Body of pancreas (tissue), 4 donors: ENCODE measurements at regions not wholly inside any gene's neighbourhood (a gene's known extent, or its start where the extent isn't known, plus 50 kb on each side); places are given as distances from the start of the nearest gene placed in this dataset.

Experiments used
- ATAC-seq: fragments of 150-250 bp; one replicate; pipeline ENCODE4 v1.9.1; 2016
- DNase-seq, 4 donors: peaks; one replicate each; pipeline ENCODE4 v3.0.0-alpha.2; 2019
- H3K27ac ChIP-seq, 4 donors: fragments of 200-600 bp; sonication (generic); 1 replicate in 3 of 4; 2 replicates in 1 of 4; pipeline versions ENCODE4 v1.5.1 to v1.6.1; 2016 to 2019; ENCODE audit warnings: mild to moderate bottlenecking in 1 of 4, mixed read lengths in 1 of 4, moderate library complexity in 1 of 4
- H3K27me3 ChIP-seq, 2 donors: fragments of 200-600 bp; sonication (generic); one replicate each; pipeline ENCODE4 v1.6.0; 2016; ENCODE audit warnings: mild to moderate bottlenecking in 1 of 2
- H3K36me3 ChIP-seq, 2 donors: fragments of 200-600 bp; sonication (generic); replicated peaks in 1 of 2; 2 replicates each; pipeline ENCODE4 v1.5.1; 2016; ENCODE audit warnings: low read depth in 2 of 2; ENCODE audit not compliant: insufficient read depth in 1 of 2
- H3K4me1 ChIP-seq: fragments of 200-600 bp; sonication (generic); one replicate; pipeline ENCODE4 v1.6.0; 2016
- H3K4me3 ChIP-seq, 2 donors: fragments of 200-600 bp; sonication (generic); 1 replicate in 1 of 2; 2 replicates in 1 of 2; pipeline ENCODE4 v1.5.1; 2016 to 2019
- H3K9me3 ChIP-seq, 3 donors: fragments of 200-600 bp; sonication (generic); 1 replicate in 2 of 3; 2 replicates in 1 of 3; pipeline ENCODE4 v1.5.1; 2016
- POLR2A ChIP-seq, 3 donors: fragments of 450-650 bp; IDR thresholded peaks; one replicate each; pipeline ENCODE4 v1.6.1; 2016; ENCODE audit warnings: antibody characterized with exemption in 3 of 3, mild to moderate bottlenecking in 2 of 3
- WGBS, 2 donors: methylation state at CpG; one replicate each; pipeline ENCODE4 v1.1.5; 2017; 5-methylcytosine and 5-hydroxymethylcytosine counted together
- intact Hi-C: fragments of 100-400 bp; cut with DNase I; formaldehyde crosslinking; loops from one replicate; pipeline ENCODE4 v1.15.1; 2023
- TF ChIP-seq, protein P1 (sequence below), 7 experiments: fragments of 450-650 bp in 4 of 7; fragments of 200-600 bp in 3 of 7; sonication (generic) in 3 of 7; IDR thresholded peaks; one replicate each; pipeline ENCODE4 v1.5.1; 2016 to 2019; ENCODE audit warnings: antibody characterized with exemption in 7 of 7

DNA sequence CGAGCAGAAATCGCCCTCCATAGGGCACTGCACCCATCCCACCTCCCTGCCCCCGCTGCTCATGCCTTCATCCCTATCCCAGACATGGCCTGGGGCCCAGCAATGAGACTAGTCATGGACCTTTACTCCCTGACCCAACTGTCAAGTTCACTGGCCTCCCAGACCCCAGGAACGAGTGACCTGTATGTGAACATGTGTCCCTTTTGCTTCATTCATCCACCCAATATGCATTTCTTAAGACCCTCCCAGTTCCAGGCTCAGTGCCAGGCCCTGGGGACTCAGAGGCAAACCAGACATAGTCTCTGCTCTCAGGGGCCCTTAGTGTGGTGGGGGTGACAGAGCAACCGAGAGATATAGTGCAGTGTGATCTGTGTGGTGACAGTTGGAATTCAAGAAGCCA lies 67.0 kb downstream of the EFNB1 start:
- no peak for DNase-seq
- intact Hi-C loops = no loop called here

DNA sequence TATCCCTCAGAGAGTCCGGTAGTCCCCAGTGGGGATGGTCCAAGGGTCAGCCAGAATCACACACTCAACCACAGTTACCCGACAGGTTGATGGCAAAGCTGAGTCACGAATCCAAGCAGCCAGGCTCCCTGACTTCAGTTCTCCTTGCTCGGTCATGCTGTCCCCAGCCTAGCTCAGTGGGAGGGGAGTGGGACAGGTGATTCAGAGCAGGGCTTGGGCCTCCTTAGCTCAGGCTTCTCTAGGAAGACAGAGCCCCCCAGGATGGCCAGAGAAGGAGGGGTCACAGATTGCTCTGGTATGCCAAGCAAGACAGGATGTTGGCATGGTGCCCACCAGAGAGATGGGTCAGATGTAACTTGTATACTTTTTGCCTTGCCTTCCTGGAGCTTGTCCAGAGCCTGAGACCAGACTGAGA lies 66.5 kb downstream of the EFNB1 start:
- H3K27ac ChIP-seq = peak overlapping the region; percentile 4 to 73 (median 38)
- no peaks in the 10 kb centered on the region for H3K27me3 ChIP-seq
- intact Hi-C loops = no loop called here
- H3K36me3 ChIP-seq = no peaks in the 10 kb centered on the region
- peak; percentile 19 to 56 (median 35) for DNase-seq
- no peaks in the 10 kb centered on the region for H3K4me1 ChIP-seq
- no peaks in the 10 kb centered on the region for H3K9me3 ChIP-seq
- whole genome bisulfite sequencing, 2 donors = 58% methylated on average over 2 of the region's 4 CpGs; no CpG with 5 or more reads in 1 of the 2 donors
- TF ChIP-seq, protein P1, sequence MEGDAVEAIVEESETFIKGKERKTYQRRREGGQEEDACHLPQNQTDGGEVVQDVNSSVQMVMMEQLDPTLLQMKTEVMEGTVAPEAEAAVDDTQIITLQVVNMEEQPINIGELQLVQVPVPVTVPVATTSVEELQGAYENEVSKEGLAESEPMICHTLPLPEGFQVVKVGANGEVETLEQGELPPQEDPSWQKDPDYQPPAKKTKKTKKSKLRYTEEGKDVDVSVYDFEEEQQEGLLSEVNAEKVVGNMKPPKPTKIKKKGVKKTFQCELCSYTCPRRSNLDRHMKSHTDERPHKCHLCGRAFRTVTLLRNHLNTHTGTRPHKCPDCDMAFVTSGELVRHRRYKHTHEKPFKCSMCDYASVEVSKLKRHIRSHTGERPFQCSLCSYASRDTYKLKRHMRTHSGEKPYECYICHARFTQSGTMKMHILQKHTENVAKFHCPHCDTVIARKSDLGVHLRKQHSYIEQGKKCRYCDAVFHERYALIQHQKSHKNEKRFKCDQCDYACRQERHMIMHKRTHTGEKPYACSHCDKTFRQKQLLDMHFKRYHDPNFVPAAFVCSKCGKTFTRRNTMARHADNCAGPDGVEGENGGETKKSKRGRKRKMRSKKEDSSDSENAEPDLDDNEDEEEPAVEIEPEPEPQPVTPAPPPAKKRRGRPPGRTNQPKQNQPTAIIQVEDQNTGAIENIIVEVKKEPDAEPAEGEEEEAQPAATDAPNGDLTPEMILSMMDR (IDR thresholded peaks at IDR 0.05) = no peak
- TF ChIP-seq POLR2A (IDR thresholded peaks at IDR 0.05) = no peak
- no peak overlapping the region for H3K4me3 ChIP-seq
- peak; percentile 25 for ATAC-seq

More for the DNA sequence above, 67.0 kb downstream of the EFNB1 start:
- Histone ChIP-seq H3K27ac (peak overlapping the region in 2 of 4 donors; percentile 47 to 73), H3K4me1 (no peaks in the 10 kb centered on the region), H3K4me3 (no peak overlapping the region), H3K36me3 (no peaks in the 10 kb centered on the region), H3K27me3 (no peaks in the 10 kb centered on the region), H3K9me3 (no peaks in the 10 kb centered on the region)
- no peak for ATAC-seq
- TF ChIP-seq, protein P1 (IDR thresholded peaks at IDR 0.05) = no peak
- TF ChIP-seq POLR2A (IDR thresholded peaks at IDR 0.05) = no peak
- WGBS, 2 donors = 80% methylated on average over 1 to 2 of the region's 5 CpGs

DNA sequence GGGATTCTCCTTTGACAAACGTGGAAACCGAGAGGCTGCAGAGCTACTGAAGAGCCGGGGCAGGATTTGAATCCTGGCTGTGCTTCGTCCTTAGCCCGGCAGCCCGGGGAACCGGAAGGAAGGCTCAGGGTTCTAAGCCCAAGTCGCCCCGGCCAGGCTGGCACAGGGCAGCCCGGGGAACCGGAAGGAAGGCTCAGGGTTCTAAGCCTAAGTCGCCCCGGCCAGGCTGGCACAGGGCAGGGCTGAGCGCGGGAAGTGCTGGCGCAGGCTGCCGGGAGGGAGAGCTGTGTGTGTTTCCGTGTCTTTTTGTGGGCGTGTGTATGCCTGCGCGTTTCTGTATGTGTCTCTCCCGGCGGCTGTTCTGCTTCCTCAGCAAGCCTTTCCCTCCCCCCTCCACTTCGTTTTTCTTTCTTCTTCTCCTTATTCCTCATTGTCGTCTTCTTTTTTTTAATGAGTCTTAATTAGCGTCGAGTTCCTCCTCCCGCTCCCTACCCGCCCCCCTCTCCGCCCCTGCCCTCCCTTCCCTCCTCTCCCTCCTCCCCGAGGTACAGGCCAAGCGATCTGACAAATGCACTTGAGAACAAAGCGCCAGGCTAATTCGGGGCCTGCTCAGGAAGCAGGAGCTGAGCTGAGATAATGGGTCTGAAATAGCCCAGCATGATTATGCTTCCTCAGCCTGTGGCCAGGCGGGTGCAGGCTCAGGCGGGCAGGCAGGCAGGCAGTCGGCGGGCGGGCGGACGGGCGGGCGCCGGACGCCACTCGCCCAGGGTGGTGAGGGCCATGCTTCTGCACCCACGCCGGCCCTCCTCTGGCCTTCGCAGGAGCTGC lies 65.9 kb downstream of the EFNB1 start:
- DNase-seq (peak; percentile 24 to 61 (median 56)), ATAC-seq (peak; percentile 88)
- H3K4me1 ChIP-seq = no peaks in the 10 kb centered on the region
- intact Hi-C loops = no loop called here
- no peak overlapping the region for H3K4me3 ChIP-seq
- 0 to 26% methylated on average over 13 to 29 of the region's 49 CpGs for WGBS, 2 donors
- peak in 2 of 3 donors; percentile 15 to 18 for TF ChIP-seq POLR2A (IDR thresholded peaks at IDR 0.05)
- TF ChIP-seq, protein P1 (IDR thresholded peaks at IDR 0.05) = no peak
- H3K9me3 ChIP-seq = no peaks in the 10 kb centered on the region
- H3K27ac ChIP-seq = peak overlapping the region; percentile 4 to 73 (median 38)
- no peaks in the 10 kb centered on the region for H3K36me3 ChIP-seq
- H3K27me3 ChIP-seq = no peaks in the 10 kb centered on the region

DNA sequence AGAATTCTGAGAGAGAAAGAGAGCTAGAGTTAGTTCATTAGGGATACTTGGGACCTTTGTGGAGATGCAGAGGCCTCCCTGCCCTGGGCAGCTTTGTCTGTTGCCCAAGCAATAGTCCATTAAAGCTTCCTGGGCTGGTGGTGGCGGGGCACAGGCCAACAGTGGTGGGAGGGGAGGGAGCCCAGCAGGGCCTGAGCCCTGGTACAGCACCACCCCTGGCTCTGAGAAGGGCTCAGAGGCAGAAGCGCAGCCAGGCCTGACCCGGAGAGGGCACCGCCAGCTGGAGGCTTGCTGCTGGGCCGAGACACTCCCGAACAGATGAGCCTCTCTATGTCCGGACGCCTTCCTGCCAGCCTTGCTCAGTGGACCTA lies 65.3 kb downstream of the EFNB1 start:
- ATAC-seq = no peak
- H3K4me3 ChIP-seq = no peak overlapping the region
- H3K36me3 ChIP-seq = no peaks in the 10 kb centered on the region
- no peak for DNase-seq
- H3K9me3 ChIP-seq = no peaks in the 10 kb centered on the region
- peak overlapping the region in 2 of 4 donors; percentile 47 to 73 for H3K27ac ChIP-seq
- WGBS, 2 donors = 60 to 100% methylated on average over 1 of the region's 8 CpGs
- no peaks in the 10 kb centered on the region for H3K4me1 ChIP-seq
- intact Hi-C loops = no loop called here
- TF ChIP-seq, protein P1 (IDR thresholded peaks at IDR 0.05) = no peak
- no peak for TF ChIP-seq POLR2A (IDR thresholded peaks at IDR 0.05)
- H3K27me3 ChIP-seq = no peaks in the 10 kb centered on the region

DNA sequence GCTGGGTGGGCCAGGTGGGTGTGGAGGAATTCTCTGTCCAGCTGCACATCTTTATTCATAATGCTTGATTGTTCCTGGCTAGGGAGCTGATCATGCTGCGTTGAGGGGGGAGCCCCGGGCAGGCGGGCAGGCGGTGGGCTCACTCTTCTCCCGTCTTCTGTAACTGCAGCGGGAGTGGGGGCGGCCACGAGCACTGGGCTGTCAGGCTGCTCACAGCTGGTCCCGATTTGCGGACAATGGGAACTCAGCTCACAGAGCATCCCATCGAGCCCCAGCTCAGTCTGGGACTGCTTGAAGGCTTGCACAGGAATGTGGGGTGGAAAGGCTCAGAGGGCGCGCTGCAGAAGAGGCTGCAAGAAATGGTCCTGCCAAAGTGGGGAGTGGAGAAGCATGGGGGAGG lies 63.8 kb downstream of the EFNB1 start:
- H3K27me3 ChIP-seq = no peaks in the 10 kb centered on the region
- intact Hi-C loops = no loop called here
- H3K36me3 ChIP-seq = no peaks in the 10 kb centered on the region
- ATAC-seq = no peak
- DNase-seq = no peak
- no peak overlapping the region for H3K27ac ChIP-seq
- TF ChIP-seq, protein P1 (IDR thresholded peaks at IDR 0.05) = no peak
- TF ChIP-seq POLR2A (IDR thresholded peaks at IDR 0.05) = no peak
- 88 to 100% methylated on average over 2 to 10 of the region's 13 CpGs for WGBS, 2 donors
- H3K4me3 ChIP-seq = no peak overlapping the region
- no peaks in the 10 kb centered on the region for H3K4me1 ChIP-seq
- H3K9me3 ChIP-seq = no peaks in the 10 kb centered on the region
